ENCODE measurements at regions not wholly inside any gene's neighbourhood (a gene's known extent, or its start where the extent isn't known, plus 50 kb on each side); places are given as distances from the start of the nearest gene placed in this dataset.

GRCh38 chr10:118161461-118162246 lies 114.9 kb upstream of the RAB11FIP2 start:
- Histone ChIP-seq H3K36me3 (no peaks in the 10 kb centered on the region), H3K27me3 (no peaks in the 10 kb centered on the region), H3K4me3 (no peak overlapping the region), H3K4me1 (ENCODE audit: low read depth) (no peaks in the 10 kb centered on the region), H3K9me3 (ENCODE audit: low read depth) (no peaks in the 10 kb centered on the region), H3K27ac (no peak overlapping the region)
- DNase-seq (ENCODE audit: low read depth in 1 of 2, low spot score in 1 of 2) = no peak
- TF ChIP-seq CTCF (IDR thresholded peaks at IDR 0.05; ENCODE audit: low read depth, low read length) = no peak

DNA sequence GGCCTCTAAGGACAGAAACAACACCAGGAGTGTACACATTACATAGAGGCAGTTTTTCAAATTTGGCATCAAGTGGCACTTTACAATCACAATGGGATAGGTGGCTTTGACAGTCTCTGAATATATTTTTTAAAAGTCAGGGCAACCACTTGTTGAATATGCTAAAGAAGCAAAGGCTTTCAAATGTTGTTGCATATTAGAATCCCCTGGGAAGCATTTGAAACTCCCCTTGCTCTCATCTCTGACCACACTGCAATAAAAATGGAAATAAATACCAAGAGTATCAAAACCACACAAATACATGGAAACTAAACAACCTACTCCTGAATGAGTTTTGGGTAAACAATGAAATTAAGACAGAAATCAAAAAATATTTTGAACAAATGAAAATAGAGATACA lies 106.5 kb upstream of the RAB11FIP2 start:
- no peak for DNase-seq (ENCODE audit: low read depth in 1 of 2, low spot score in 1 of 2)
- Histone ChIP-seq H3K4me1 (ENCODE audit: low read depth) (no peaks in the 10 kb centered on the region), H3K36me3 (no peaks in the 10 kb centered on the region), H3K27ac (no peak overlapping the region), H3K4me3 (no peak overlapping the region), H3K27me3 (no peaks in the 10 kb centered on the region), H3K9me3 (ENCODE audit: low read depth) (no peaks in the 10 kb centered on the region)
- TF ChIP-seq CTCF (IDR thresholded peaks at IDR 0.05; ENCODE audit: low read depth, low read length) = no peak

DNA sequence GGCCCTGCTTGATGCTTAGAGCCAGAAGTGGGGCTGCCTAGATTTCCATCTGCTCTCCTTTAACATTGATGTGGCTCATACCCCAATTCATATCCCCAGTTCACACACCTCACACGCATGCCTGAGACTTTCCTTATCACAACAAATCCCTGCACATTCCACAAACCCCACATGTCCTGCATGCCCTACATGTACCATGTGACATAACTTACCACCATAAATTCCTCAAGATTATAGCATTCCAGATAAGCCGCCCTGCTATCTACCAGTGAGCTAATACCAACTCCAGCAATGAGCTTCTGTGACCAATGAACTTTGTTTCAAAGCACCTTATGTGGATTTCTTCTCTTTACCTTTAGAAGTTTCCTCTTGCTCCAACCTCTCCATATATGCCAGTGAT lies 104.7 kb upstream of the RAB11FIP2 start:
- Histone ChIP-seq H3K4me1 (ENCODE audit: low read depth) (no peaks in the 10 kb centered on the region), H3K27me3 (no peaks in the 10 kb centered on the region), H3K36me3 (no peaks in the 10 kb centered on the region), H3K4me3 (no peak overlapping the region), H3K9me3 (ENCODE audit: low read depth) (no peaks in the 10 kb centered on the region), H3K27ac (no peak overlapping the region)
- TF ChIP-seq CTCF (IDR thresholded peaks at IDR 0.05; ENCODE audit: low read depth, low read length) = no peak
- no peak for DNase-seq (ENCODE audit: low read depth in 1 of 2, low spot score in 1 of 2)

- Histone ChIP-seq H3K36me3 (no peaks in the 10 kb centered on the region), H3K4me1 (ENCODE audit: low read depth) (no peaks in the 10 kb centered on the region), H3K27ac (no peak overlapping the region), H3K4me3 (no peak overlapping the region), H3K27me3 (no peaks in the 10 kb centered on the region), H3K9me3 (ENCODE audit: low read depth) (no peaks in the 10 kb centered on the region)
- TF ChIP-seq CTCF (IDR thresholded peaks at IDR 0.05; ENCODE audit: low read depth, low read length) = no peak
- DNase-seq (ENCODE audit: low read depth in 1 of 2, low spot score in 1 of 2) = no peak
Observed at GRCh38 chr10:118148247-118148646, 101.5 kb upstream of the RAB11FIP2 start.

DNA sequence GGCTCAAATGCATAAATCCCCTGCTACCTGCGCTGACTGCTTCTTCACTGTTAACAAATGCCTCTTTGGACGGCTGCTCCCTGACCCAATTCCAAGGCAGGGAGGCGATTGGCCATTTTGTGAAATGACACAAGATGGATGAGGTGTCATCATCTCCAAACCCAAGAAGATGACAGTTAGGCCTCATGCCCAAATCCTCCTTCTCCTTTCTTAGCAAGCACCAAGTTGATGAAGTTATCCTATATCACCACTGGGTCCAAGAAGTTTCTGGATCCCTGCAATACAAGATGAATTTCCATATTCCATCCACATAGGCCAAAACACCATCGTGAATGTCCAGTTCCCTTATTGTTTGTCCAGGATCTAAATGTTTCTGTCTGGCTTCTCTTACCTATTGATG lies 98.5 kb upstream of the RAB11FIP2 start:
- Histone ChIP-seq H3K36me3 (no peaks in the 10 kb centered on the region), H3K27ac (no peak overlapping the region)
- TF ChIP-seq CTCF (IDR thresholded peaks at IDR 0.05; ENCODE audit: low read depth, low read length) = no peak

More for the DNA sequence above, 98.5 kb upstream of the RAB11FIP2 start:
- no peaks in the 10 kb centered on the region for H3K4me1 ChIP-seq (ENCODE audit: low read depth)
- no peak for DNase-seq (ENCODE audit: low read depth in 1 of 2, low spot score in 1 of 2)
- no peak overlapping the region for H3K4me3 ChIP-seq
- H3K9me3 ChIP-seq (ENCODE audit: low read depth) = no peaks in the 10 kb centered on the region
- H3K27me3 ChIP-seq = no peaks in the 10 kb centered on the region
